Prostate gland (tissue), 2 donors: ENCODE measurements at regions not wholly inside any gene's neighbourhood (a gene's known extent, or its start where the extent isn't known, plus 50 kb on each side); places are given as distances from the start of the nearest gene placed in this dataset.

Experiments
- DNase-seq: peaks from one replicate; pipeline ENCODE4 v3.0.0-alpha.2; 2019; ENCODE audit warnings: low spot score
- H3K27ac ChIP-seq, 2 donors: fragments of 200-600 bp; sonication (generic); 2 replicates each; pipeline ENCODE4 v1.5.1; 2017 to 2019
- H3K27me3 ChIP-seq: fragments of 200-600 bp; sonication (generic); replicated peaks from 2 replicates; pipeline ENCODE4 v1.5.1; 2019; ENCODE audit not compliant: insufficient read depth
- H3K36me3 ChIP-seq, 2 donors: fragments of 200-600 bp; sonication (generic); 1 replicate in 1 of 2; 2 replicates in 1 of 2; pipeline versions ENCODE4 v1.5.1 to v1.8.1; 2017 to 2019
- H3K4me1 ChIP-seq: fragments of 200-600 bp; sonication (generic); replicated peaks from 2 replicates; pipeline ENCODE4 v1.5.1; 2019
- H3K4me3 ChIP-seq, 2 donors: fragments of 200-600 bp; sonication (generic); 2 replicates each; pipeline ENCODE4 v1.5.1; 2017 to 2019
- H3K9me3 ChIP-seq: fragments of 200-600 bp; sonication (generic); 2 replicates; pipeline ENCODE4 v1.5.1; 2017
- CTCF ChIP-seq, 4 experiments: fragments of 200-600 bp in 2 of 4; fragments of 450-650 bp in 2 of 4; sonication (generic) in 2 of 4; IDR thresholded peaks; 1 replicate in 3 of 4; 2 replicates in 1 of 4; pipeline ENCODE4 v1.5.1; 2016 to 2019; ENCODE audit warnings: antibody characterized with exemption in 4 of 4, mild to moderate bottlenecking in 2 of 4, moderate library complexity in 2 of 4
- POLR2A ChIP-seq: fragments of 450-650 bp; IDR thresholded peaks from one replicate; pipeline ENCODE4 v1.6.1; 2016; ENCODE audit warnings: antibody characterized with exemption, mild to moderate bottlenecking
- POLR2AphosphoS5 ChIP-seq: sonication (generic); formaldehyde crosslinking; IDR thresholded peaks from one replicate; pipeline ENCODE4 v1.6.1; 2017; ENCODE audit warnings: antibody characterized with exemption
- WGBS: methylation state at CpG from one replicate; pipeline ENCODE4 v1.1.5; 2018; 5-methylcytosine and 5-hydroxymethylcytosine counted together
- intact Hi-C: fragments of 100-400 bp; cut with DNase I; formaldehyde crosslinking; loops from one replicate; pipeline ENCODE4 v1.14.2; 2022

GRCh38 chr6:40798069-40798770 is 211.1 kb upstream of the LRFN2 start:
- Histone ChIP-seq H3K4me1 (no peaks in the 10 kb centered on the region), H3K9me3 (no peaks in the 10 kb centered on the region), H3K27ac (no peak overlapping the region), H3K4me3 (no peak overlapping the region), H3K27me3 (no peaks in the 10 kb centered on the region), H3K36me3 (no peaks in the 10 kb centered on the region)
- intact Hi-C loops: no loop called here
- TF ChIP-seq POLR2A: no peak
- no peak for TF ChIP-seq POLR2AphosphoS5
- TF ChIP-seq CTCF (IDR thresholded peaks at IDR 0.05): no peak
- no peak for DNase-seq
- 90% methylated on average over 7 of the region's 7 CpGs for WGBS

- 69% methylated on average over 14 of the region's 14 CpGs for WGBS
- Histone ChIP-seq H3K9me3 (no peaks in the 10 kb centered on the region), H3K4me3 (no peak overlapping the region), H3K4me1 (no peaks in the 10 kb centered on the region), H3K27ac (no peak overlapping the region), H3K36me3 (no peaks in the 10 kb centered on the region), H3K27me3 (no peaks in the 10 kb centered on the region)
- no peak for TF ChIP-seq CTCF (IDR thresholded peaks at IDR 0.05)
- TF ChIP-seq POLR2AphosphoS5: no peak
- no peak for TF ChIP-seq POLR2A
- intact Hi-C loops: no loop called here
- no peak for DNase-seq
These were observed 209.4 kb upstream of the LRFN2 start for GRCh38 chr6:40796260-40797221.

- no peak overlapping the region for H3K27ac ChIP-seq
- TF ChIP-seq POLR2A (no peak), POLR2AphosphoS5 (no peak), CTCF (IDR thresholded peaks at IDR 0.05) (no peak)
- H3K4me3 ChIP-seq: no peak overlapping the region
- no peaks in the 10 kb centered on the region for H3K36me3 ChIP-seq
- intact Hi-C loops: no loop called here
- no peaks in the 10 kb centered on the region for H3K4me1 ChIP-seq
- no peaks in the 10 kb centered on the region for H3K9me3 ChIP-seq
- 77% methylated on average over 2 of the region's 2 CpGs for WGBS
- H3K27me3 ChIP-seq: no peaks in the 10 kb centered on the region
- no peak for DNase-seq
These were observed 207.4 kb upstream of the LRFN2 start for GRCh38 chr6:40794586-40794985.

GRCh38 chr6:40792183-40792582 is 205.0 kb upstream of the LRFN2 start:
- TF ChIP-seq POLR2A (no peak), CTCF (IDR thresholded peaks at IDR 0.05) (no peak), POLR2AphosphoS5 (no peak)
- 93% methylated on average over 2 of the region's 2 CpGs for WGBS

More at GRCh38 chr6:40792183-40792582, 205.0 kb upstream of the LRFN2 start:
- Histone ChIP-seq H3K27ac (no peak overlapping the region), H3K4me1 (no peaks in the 10 kb centered on the region), H3K27me3 (no peaks in the 10 kb centered on the region), H3K9me3 (no peaks in the 10 kb centered on the region), H3K4me3 (no peak overlapping the region), H3K36me3 (no peaks in the 10 kb centered on the region)
- no peak for DNase-seq
- intact Hi-C loops: no loop called here
